Vagina (tissue), 2 donors: ENCODE measurements at regions not wholly inside any gene's neighbourhood (a gene's known extent, or its start where the extent isn't known, plus 50 kb on each side); places are given as distances from the start of the nearest gene placed in this dataset.

ENCODE experiments used
- POLR2A ChIP-seq, 2 donors: fragments of 450-650 bp; IDR thresholded peaks; one replicate each; pipeline ENCODE4 v1.6.1; 2017; ENCODE audit warnings: antibody characterized with exemption in 2 of 2, mild to moderate bottlenecking in 2 of 2, moderate library complexity in 2 of 2
- POLR2AphosphoS5 ChIP-seq, 2 donors: sonication (generic); formaldehyde crosslinking; IDR thresholded peaks; one replicate each; pipeline ENCODE4 v1.9.0; 2017; ENCODE audit warnings: antibody characterized with exemption in 2 of 2, mild to moderate bottlenecking in 2 of 2, low read depth in 1 of 2; ENCODE audit not compliant: insufficient read depth in 1 of 2

GRCh38 chr22:48239461-48240147 lies 1477.2 kb downstream of the TBC1D22A start:
- TF ChIP-seq POLR2A (IDR thresholded peaks at IDR 0.05) (no peak), POLR2AphosphoS5 (IDR thresholded peaks at IDR 0.05; ENCODE audit: insufficient read depth in 1 of 2, low read depth in 1 of 2) (no peak)
